Activated B cell treated with CpG ODN at 0.5 μM for 24 hours (primary cell): ENCODE measurements at regions not wholly inside any gene's neighbourhood (a gene's known extent, or its start where the extent isn't known, plus 50 kb on each side); places are given as distances from the start of the nearest gene placed in this dataset.

Source experiments
- ATAC-seq: fragments of 200-7000 bp; cut with Tn5 transposase; one replicate; pipeline ENCODE4 v1.10.0; 2021; ENCODE audit warnings: low read depth, mild to moderate bottlenecking, moderate library complexity
- CTCF ChIA-PET: fragments of 350-600 bp; sonication (Branson Sonifier 250); formaldehyde crosslinking; loops from one replicate; lab custom pipeline; 2021; ENCODE audit warnings: antibody characterized with exemption; lab: Charles Lee
- POLR2A ChIA-PET: fragments of 350-600 bp; sonication (Branson Sonifier 250); formaldehyde crosslinking; loops from one replicate; lab custom pipeline; 2021; ENCODE audit warnings: antibody characterized with exemption; lab: Charles Lee
- DNase-seq: peaks from one replicate; pipeline ENCODE4 v3.0.0; 2022
- H3K27ac Mint-ChIP-seq: one replicate; pipeline ENCODE4 v1.8.0; 2020; ENCODE audit warnings: mixed read lengths
- H3K27me3 Mint-ChIP-seq: one replicate; pipeline ENCODE4 v1.8.0; 2021; ENCODE audit warnings: mixed read lengths
- H3K36me3 Mint-ChIP-seq: one replicate; pipeline ENCODE4 v1.8.0; 2021; ENCODE audit warnings: low read depth, mixed read lengths
- H3K4me1 Mint-ChIP-seq: one replicate; pipeline ENCODE4 v1.8.0; 2021; ENCODE audit warnings: mixed read lengths
- H3K4me3 Mint-ChIP-seq: one replicate; pipeline ENCODE4 v1.8.0; 2020; ENCODE audit warnings: mild to moderate bottlenecking, mixed read lengths
- H3K9me3 Mint-ChIP-seq: one replicate; pipeline ENCODE4 v1.8.0; 2020; ENCODE audit warnings: mixed read lengths
- intact Hi-C: fragments of 100-400 bp; cut with micrococcal nuclease; formaldehyde crosslinking; loops from one replicate; pipeline ENCODE4 v1.15.1; 2024
- TF ChIP-seq, protein P1 (sequence below): fragments of 200-600 bp; IDR thresholded peaks from one replicate; pipeline ENCODE4 v1.8.0; 2022; ENCODE audit warnings: antibody characterized with exemption, mild to moderate bottlenecking

DNA sequence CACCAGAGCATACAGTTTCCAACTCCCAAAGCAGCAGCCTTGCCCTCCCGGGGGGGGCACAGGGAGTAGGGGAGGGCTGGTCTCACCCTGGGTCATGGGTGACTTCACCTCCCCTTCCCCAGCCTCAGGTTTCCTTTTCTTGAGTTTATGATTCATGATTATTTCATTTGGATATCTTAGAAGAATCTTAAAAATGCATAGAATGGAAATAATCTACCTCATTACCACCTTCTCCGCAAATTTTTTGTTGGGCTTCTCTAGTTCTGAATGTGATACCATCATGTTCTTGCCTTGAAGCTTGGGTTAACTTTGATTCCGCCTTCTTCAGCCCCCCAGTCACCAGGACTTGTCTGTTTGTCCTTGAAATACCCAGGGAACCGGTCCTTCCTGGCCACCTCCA, 148.8 kb upstream of the ROPN1 start:
- Mint-ChIP-seq H3K36me3 (no peaks in the 10 kb centered on the region), H3K27me3 (peaks cover 6% of the 10 kb centered on the region), H3K4me3 (no peak overlapping the region), H3K9me3 (no peaks in the 10 kb centered on the region), H3K27ac (no peak overlapping the region), H3K4me1 (no peaks in the 10 kb centered on the region)
- intact Hi-C loops = no loop called here
- ATAC-seq (no peak), DNase-seq (no peak)
- TF ChIP-seq, protein P1, sequence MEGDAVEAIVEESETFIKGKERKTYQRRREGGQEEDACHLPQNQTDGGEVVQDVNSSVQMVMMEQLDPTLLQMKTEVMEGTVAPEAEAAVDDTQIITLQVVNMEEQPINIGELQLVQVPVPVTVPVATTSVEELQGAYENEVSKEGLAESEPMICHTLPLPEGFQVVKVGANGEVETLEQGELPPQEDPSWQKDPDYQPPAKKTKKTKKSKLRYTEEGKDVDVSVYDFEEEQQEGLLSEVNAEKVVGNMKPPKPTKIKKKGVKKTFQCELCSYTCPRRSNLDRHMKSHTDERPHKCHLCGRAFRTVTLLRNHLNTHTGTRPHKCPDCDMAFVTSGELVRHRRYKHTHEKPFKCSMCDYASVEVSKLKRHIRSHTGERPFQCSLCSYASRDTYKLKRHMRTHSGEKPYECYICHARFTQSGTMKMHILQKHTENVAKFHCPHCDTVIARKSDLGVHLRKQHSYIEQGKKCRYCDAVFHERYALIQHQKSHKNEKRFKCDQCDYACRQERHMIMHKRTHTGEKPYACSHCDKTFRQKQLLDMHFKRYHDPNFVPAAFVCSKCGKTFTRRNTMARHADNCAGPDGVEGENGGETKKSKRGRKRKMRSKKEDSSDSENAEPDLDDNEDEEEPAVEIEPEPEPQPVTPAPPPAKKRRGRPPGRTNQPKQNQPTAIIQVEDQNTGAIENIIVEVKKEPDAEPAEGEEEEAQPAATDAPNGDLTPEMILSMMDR = no peak
- CTCF ChIA-PET = no interaction called here
- POLR2A ChIA-PET = no interaction called here

DNA sequence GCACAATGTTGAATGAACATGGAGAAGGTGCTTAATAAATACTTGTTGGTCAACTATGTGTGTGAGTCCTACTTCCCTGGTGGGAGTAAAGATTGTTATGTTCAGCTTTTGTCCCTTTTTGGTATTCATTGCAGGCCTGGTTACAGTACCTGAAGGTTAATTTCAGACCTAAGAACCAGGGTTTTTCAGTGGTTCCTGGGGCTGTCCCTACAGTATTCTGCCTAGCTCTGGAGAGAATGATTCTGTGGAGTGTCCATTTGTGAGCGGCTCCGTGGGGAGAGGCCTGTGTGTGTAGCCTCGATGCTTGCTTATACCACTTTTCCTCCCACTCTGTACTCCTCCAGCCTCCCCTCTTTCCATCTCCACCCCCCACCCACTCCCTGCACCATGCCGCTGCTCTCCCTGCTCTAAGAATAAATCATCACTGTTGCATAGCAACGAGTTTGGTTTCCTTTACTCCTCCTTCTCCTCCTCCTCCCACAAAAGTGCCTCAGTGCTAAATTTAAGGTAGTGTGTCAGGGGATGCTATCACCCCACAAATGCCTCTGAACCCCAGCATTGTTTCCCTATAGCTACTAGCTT, 150.6 kb upstream of the ROPN1 start:
- intact Hi-C loops = no loop called here
- DNase-seq (no peak), ATAC-seq (no peak)
- no peak overlapping the region for H3K4me3 Mint-ChIP-seq
- H3K27me3 Mint-ChIP-seq = peaks cover 4% of the 10 kb centered on the region
- no peaks in the 10 kb centered on the region for H3K4me1 Mint-ChIP-seq
- TF ChIP-seq, protein P1 = no peak
- H3K27ac Mint-ChIP-seq = no peak overlapping the region
- H3K36me3 Mint-ChIP-seq = no peaks in the 10 kb centered on the region
- ChIA-PET POLR2A (no interaction called here), CTCF (no interaction called here)
- H3K9me3 Mint-ChIP-seq = no peaks in the 10 kb centered on the region

DNA sequence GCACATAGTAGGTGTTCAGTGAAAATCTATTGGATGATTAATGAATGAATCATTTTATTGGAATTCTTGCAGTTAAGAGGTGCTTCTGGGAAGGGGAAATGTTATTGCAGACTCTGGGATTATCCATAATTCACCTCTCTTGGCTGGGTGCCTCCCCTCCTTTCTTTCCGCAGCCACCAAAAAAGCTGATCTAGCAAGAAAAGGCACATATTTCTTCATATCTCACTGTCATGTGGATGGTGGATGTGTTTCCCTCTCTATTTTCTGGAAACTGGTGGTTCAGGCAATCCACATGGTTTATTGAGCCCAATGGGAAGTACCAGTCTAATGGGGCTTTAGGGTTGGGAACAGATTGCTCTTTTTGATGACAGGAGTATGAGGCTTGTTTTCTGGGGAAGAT, 151.1 kb upstream of the ROPN1 start:
- intact Hi-C loops = no loop called here
- Mint-ChIP-seq H3K4me3 (no peak overlapping the region), H3K4me1 (no peaks in the 10 kb centered on the region), H3K27ac (no peak overlapping the region), H3K9me3 (no peaks in the 10 kb centered on the region), H3K27me3 (peaks cover 6% of the 10 kb centered on the region), H3K36me3 (no peaks in the 10 kb centered on the region)
- POLR2A ChIA-PET = no interaction called here
- TF ChIP-seq, protein P1 = no peak
- CTCF ChIA-PET = no interaction called here
- no peak for DNase-seq
- no peak for ATAC-seq

DNA sequence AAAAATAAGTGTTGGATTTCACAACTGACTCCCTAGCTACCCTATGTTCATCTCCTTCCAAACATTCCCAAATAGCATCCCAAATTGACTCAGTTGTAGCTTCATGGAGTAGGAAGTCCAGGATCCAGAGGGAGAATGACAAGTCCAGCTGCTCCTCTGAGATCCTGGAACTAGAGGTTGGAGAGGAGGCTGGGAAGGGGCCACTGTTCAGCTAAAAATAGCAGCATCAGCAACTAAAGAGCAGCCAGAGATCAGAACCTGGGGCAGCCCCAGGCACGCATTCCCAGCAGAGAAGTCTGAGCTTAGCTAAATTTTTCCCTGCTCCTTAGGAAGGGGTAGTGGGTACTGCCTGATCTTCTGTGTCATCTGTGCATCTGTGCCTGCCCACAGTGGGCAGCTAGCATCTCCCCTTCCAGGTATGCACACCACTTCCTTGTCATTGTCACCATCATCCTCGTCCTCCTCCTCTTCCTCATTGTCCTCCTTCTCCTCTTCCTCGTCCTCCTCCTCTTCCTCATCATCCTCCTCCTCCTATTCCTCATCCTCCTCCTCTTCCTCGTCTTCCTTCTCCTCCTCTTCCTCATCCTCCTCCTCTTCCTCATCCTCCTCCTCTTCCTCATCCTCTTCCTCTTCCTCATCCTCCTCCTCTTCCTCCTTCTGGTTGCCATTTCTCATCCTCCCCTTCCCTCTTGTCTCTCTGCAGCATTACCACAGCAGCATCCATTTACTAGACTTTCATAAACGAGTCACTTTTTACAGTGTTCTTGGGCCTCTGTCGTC, 152.3 kb upstream of the ROPN1 start:
- no peaks in the 10 kb centered on the region for H3K36me3 Mint-ChIP-seq
- ATAC-seq (no peak), DNase-seq (no peak)
- H3K4me3 Mint-ChIP-seq = no peak overlapping the region
- ChIA-PET CTCF (no interaction called here), POLR2A (no interaction called here)
- H3K9me3 Mint-ChIP-seq = no peaks in the 10 kb centered on the region
- intact Hi-C loops = no loop called here
- H3K27me3 Mint-ChIP-seq = peaks cover 6% of the 10 kb centered on the region
- TF ChIP-seq, protein P1 = no peak
- no peak overlapping the region for H3K27ac Mint-ChIP-seq
- no peaks in the 10 kb centered on the region for H3K4me1 Mint-ChIP-seq

DNA sequence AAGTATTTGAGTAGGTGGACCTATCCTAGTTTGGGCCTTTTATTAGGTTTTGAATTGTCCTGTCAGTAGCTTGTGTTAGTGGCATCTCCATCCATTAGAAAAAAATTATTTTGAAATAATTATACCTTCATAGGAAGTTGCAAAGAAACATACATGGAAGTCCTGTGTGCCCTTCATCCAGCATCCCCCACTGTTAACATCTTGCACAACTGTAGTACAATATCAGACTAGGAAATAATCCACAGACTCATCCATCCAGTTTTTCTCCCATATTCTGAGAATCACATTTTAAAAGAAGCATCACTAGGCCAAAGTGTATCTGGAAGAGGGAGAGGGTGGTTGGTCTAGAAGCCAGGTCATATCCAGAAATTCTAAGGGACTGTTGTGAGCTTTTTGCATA, 155.5 kb upstream of the ROPN1 start:
- Mint-ChIP-seq H3K4me1 (no peaks in the 10 kb centered on the region), H3K27ac (no peak overlapping the region), H3K4me3 (no peak overlapping the region), H3K9me3 (no peaks in the 10 kb centered on the region), H3K36me3 (no peaks in the 10 kb centered on the region), H3K27me3 (peaks cover 6% of the 10 kb centered on the region)
- intact Hi-C loops = no loop called here
- TF ChIP-seq, protein P1 = no peak
- ATAC-seq (no peak), DNase-seq (no peak)
- ChIA-PET POLR2A (no interaction called here), CTCF (no interaction called here)
